HG02938 (cell line): ENCODE measurements at regions not wholly inside any gene's neighbourhood (a gene's known extent, or its start where the extent isn't known, plus 50 kb on each side); places are given as distances from the start of the nearest gene placed in this dataset.
"Not testable (repeated sequence)": the region's sequence is repeated elsewhere in the genome, so short reads cannot be mapped to it uniquely, and the experiment has no call there.

Source experiments
- ATAC-seq: cut with Tn5 transposase; IDR thresholded peaks from one replicate; pipeline ENCODE4 v1.9.1; 2021; ENCODE audit warnings: mild to moderate bottlenecking, moderate library complexity; ENCODE audit not compliant: unreplicated experiment

DNA sequence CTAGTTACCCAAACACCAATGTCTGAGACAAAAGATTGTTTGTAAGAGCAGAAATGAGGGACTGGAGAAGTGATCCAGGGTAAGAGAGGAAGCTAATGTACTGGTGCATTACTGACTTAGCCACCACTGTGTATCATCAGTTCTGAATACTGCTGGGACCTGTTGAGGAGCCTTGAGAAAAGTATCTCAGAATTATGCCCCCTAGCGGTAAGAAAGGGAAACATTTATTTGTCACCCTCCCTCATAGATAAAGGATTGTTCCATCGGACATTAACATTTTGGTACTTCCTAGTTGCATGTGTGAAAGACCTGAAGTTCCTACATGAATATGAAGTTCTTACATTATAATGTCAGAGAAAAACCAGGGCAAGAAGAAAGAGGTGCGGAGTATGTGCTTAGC, 612.5 kb downstream of the FSCB start:
- no peak for ATAC-seq

DNA sequence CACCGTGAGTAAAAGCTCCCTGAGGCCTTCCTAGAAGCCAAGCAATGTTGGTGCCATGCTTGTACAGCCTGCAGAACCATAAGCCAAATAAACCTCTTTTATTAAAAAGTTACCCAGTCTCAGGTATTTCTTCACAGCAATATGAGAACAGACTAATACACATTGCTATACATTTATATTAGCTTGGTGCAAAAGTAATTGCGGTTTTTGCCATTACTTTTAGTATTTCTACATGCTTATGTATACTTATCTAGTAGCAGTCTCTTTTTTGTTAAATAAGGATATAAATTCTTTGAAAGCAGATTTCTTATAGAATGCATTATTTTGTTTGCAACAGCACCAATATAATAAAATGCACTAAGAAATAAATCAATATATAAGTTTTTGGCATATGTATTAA, 619.6 kb downstream of the FSCB start:
- no peak for ATAC-seq

GRCh38 chr14:43877351-43877960, 629.6 kb downstream of the FSCB start:
- no peak for ATAC-seq

GRCh38 chr14:43872752-43873655, 634.1 kb downstream of the FSCB start:
- ATAC-seq = no peak

- ATAC-seq = no peak
These were observed 634.9 kb downstream of the FSCB start for GRCh38 chr14:43872222-43872621.

- ATAC-seq = no peak
These were observed 648.1 kb downstream of the FSCB start for GRCh38 chr14:43858981-43859380.

DNA sequence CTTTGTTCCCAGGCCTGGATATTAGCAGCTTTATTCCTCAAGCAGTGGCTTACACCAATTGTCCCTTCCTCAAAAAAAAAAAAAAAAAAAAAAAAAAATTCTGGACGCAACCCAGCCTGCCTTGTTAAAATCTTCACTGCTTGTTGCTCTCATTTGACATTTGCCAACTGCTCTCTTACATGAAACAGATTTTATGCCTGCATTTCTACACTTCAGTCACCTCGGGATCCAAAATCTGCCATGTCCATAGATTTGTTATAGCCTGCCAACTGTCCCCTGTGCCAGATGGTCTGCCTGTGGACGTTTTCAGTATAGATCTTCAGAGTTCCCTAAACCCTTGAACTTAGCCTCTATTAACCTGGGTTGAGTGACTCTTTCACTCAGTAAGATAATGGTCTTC, 651.5 kb downstream of the FSCB start:
- ATAC-seq = no peak

GRCh38 chr14:43853541-43853940, 653.5 kb downstream of the FSCB start:
- ATAC-seq = no peak

DNA sequence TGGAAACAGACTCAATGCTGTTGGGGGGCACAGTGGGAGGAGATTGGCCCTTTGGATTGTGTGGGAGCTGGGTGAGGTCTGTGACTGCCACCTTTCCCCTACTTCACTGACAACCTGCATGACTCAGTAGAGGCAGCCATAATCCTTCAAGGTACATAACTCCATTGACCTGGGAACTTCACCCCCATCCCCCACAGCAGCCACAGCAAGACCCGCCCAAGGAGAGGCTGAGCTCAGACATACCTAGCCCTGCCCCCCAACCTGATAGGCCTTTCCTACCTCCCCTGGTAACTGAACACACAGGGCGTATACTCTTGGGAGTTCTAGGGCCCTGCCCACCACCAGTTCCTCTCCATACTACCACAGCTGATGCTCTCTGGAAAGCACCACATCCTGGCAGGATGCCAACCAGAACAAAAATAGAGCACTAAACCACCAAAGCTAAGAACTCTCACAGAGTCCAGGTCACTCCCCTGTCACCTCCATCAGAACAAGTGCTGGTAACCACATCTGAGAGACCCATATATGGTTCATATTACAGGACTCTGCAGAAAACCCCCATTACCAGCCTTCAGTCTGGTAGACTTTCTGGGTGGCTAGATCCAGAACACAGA, 703.9 kb downstream of the FSCB start:
- ATAC-seq = no peak

DNA sequence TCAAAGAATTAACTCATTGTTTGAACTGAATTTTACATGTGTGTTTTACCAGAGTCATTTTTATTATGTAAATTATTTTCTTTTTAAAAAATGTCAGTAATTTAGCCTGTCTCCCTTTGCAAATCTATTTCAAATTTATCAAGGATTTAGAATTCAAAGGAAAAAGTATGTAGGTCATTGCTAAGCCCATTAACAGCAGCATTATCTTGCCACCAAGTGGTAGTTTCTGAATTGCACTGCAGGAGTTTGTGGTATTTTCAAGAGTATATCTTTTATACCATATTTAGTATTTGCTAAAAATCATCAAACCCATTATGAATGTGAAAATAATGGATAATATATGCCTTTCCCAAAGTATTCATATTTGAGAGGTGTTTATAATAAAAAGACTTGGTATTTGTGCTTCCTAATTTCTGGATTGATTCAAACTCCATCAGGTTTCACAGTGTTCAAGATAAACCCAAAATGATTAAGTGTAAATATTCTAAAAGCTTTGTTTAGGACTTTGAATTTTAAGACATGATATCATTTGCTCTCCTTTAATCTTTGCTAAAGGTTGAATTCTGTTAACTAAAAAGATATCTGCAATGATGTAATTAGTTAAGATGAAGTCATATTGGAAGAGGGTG, 711.4 kb downstream of the FSCB start:
- no peak for ATAC-seq

DNA sequence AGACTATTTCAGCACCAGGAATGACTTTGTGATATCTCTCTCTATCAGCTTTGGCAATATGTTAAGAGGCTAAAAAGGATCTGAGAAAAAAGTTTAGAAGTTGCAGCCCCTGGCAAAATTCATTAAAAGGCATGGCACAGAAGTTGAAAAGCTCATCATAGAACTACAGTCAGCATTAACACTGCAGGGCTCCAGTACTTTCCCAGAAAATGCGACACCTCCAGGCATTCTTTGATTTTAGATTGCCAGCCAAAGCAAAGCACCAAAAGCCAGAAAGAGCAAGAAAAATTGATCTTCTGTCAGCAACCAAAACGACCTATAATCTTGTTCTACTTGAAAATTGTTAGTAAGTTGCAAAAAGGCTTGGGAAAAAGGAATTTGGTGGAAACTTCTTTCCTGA, 713.5 kb downstream of the FSCB start:
- ATAC-seq = no peak

- ATAC-seq = no peak
These were observed 714.1 kb downstream of the FSCB start for GRCh38 chr14:43792980-43793379.

GRCh38 chr14:43790681-43791080, 716.4 kb downstream of the FSCB start:
- no peak for ATAC-seq

DNA sequence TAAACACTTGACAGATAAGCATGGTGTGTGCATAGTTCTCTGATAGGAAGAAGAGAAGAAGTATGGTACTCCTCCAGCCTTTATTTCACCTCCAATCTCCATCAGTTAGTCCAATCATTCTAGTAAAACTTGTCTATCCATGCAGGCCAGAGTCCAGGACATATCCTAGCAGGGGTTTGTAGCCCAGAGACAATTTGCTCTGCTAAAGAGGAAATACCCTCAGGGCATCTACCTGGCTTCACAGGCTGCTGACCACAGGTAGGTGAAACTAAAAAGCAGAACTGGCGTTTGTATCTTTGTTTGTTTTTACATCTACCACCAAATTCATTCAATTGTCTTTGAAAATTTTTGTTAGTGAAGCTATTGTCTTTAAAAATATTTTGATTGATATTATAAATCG, 717.6 kb downstream of the FSCB start:
- ATAC-seq = no peak

DNA sequence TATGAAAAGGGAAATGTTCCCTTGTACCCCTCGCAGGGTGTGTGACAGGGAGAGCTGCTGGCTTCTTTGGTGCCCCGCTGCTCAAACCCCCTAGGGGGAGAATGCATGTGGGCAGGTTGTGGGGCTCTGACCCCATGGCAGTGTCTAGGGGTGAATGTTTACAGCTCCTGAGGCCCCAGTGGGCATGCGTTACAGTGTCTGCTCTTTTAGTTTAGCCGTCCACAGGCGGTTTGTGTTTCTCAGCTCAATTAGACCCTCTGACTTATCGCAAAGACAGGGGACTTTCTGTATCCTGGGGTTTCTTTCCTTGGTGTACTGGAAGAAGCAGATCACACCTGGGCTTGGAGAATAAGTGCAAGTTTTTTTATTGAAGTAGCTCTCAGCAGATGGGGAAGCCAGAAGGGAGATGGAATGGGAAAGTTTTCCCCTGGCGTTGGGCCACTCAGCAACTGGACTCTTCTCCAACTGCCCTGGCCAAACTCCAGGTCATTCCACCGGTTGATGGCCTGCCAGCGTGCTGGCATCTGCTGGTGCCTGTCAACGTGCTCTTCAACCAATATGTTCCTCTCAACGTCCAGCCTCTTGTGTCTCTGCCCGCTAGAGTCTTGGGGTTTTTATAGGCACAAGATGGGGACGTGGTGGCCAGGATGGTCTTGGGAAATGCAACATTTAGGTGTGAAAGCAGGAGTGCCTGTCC, 720.9 kb downstream of the FSCB start:
- no peak for ATAC-seq

GRCh38 chr14:43784432-43784831, 722.7 kb downstream of the FSCB start:
- ATAC-seq = not testable (repeated sequence)

GRCh38 chr14:43778937-43779639, 728.0 kb downstream of the FSCB start:
- no peak for ATAC-seq

DNA sequence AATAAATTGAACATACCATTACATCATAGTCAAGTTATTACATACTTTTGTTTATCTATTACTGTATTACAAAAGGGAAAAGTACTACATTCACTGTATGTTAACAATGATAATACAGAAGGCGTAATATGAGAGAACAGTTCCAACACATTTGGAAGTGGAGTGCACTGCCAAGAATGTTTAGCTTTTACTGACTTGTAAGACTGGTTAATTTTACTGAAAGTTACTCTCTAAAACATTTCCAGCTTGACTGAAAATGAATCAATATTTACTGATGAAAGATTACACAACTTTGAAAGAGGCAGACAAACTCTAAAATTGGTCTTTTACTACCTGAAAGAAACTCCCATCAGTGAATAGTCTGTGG, 728.5 kb downstream of the FSCB start:
- no peak for ATAC-seq

DNA sequence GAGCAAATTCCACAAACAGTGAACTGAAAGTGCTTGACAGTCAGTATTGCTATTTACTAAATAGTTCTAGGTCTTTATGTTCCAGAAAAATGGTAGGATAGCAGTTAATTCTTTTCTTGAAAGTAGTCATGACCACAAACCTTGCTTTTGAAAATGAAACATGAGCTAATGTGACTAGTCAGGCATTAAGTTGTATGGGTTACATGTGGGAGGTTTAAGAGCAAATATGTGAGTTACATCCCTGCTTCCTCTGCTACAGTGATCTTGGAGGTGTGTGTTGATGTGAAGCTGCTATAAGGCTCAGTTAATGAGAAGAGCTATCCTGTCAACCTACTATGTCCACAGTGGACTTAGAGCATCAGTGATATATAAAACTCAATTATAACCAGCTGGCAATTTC, 741.6 kb downstream of the FSCB start:
- no peak for ATAC-seq

DNA sequence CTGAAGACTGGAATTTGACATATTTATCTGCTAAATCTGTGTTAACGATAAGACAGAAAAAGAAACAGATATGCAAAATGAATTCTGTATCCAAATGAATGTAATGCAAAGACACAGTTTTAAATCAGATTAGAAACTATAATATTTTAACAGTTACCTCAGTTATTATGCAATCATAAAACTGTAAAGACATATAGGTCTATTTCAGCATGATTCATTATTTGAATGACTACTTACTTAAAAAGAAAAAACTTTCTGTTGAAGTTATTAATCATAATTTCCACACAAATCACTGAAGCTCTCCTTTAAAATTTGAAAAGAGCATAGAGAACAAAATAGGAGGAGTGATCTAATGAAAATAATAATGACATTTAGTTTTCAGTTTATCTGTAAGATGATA, 742.6 kb downstream of the FSCB start:
- no peak for ATAC-seq
